GM12873 (cell line): ENCODE measurements at regions not wholly inside any gene's neighbourhood (a gene's known extent, or its start where the extent isn't known, plus 50 kb on each side); places are given as distances from the start of the nearest gene placed in this dataset.

Experiments used
- CTCF ChIP-seq: IDR thresholded peaks from 2 replicates; pipeline ENCODE4 v1.5.1; 2012; ENCODE audit warnings: low read depth, mild to moderate bottlenecking, moderate library complexity, low read length, control low read depth; ENCODE audit not compliant: insufficient read depth; ENCODE audit errors: missing control alignments

- no peak for TF ChIP-seq CTCF
Measured at GRCh38 chr1:239507826-239508225, 121.5 kb downstream of the CHRM3 start.

- no peak for TF ChIP-seq CTCF
Measured at GRCh38 chr1:239511875-239512274, 125.5 kb downstream of the CHRM3 start.

GRCh38 chr1:239516579-239516978 is 130.2 kb downstream of the CHRM3 start:
- no peak for TF ChIP-seq CTCF

GRCh38 chr1:239526391-239526790 is 140.0 kb downstream of the CHRM3 start:
- no peak for TF ChIP-seq CTCF

GRCh38 chr1:239527051-239527693 is 140.8 kb downstream of the CHRM3 start:
- no peak for TF ChIP-seq CTCF

- no peak for TF ChIP-seq CTCF
Measured at GRCh38 chr1:239536165-239536849, 149.9 kb downstream of the CHRM3 start.

GRCh38 chr1:239537795-239538194 is 151.4 kb downstream of the CHRM3 start:
- no peak for TF ChIP-seq CTCF
